PFSK-1 (cell line): ENCODE measurements at regions not wholly inside any gene's neighbourhood (a gene's known extent, or its start where the extent isn't known, plus 50 kb on each side); places are given as distances from the start of the nearest gene placed in this dataset.
A peak's percentile ranks its signal among the peaks of the same experiment; 100 is the strongest.

ENCODE experiments used
- FOXP2 ChIP-seq: optimal IDR thresholded peaks from 2 replicates; pipeline ENCODE3; 2011; ENCODE audit warnings: borderline replicate concordance, control low read depth, inconsistent platforms; ENCODE audit not compliant: insufficient read depth; ENCODE audit errors: extremely low read length, extremely low read depth
- POLR2AphosphoS5 ChIP-seq: IDR thresholded peaks from 2 replicates; pipeline ENCODE4 v1.6.1; 2012; ENCODE audit warnings: low read depth, mild to moderate bottlenecking, control low read depth, low read length, moderate library complexity
- SIN3A ChIP-seq: IDR thresholded peaks from 2 replicates; pipeline ENCODE4 v1.6.1; 2012; ENCODE audit warnings: mild to moderate bottlenecking, low read length, moderate library complexity, borderline replicate concordance; ENCODE audit not compliant: insufficient read depth
- TAF1 ChIP-seq: IDR thresholded peaks from 2 replicates; pipeline ENCODE4 v1.6.1; 2012; ENCODE audit warnings: low read length, control low read depth, borderline replicate concordance; ENCODE audit not compliant: insufficient read depth
- TF ChIP-seq, protein P1 (sequence below), 2 experiments: IDR thresholded peaks; 2 replicates each; pipeline versions ENCODE4 v1.6.1 to v1.8.0; 2011 to 2012; ENCODE audit warnings: low read depth in 2 of 2, low read length in 2 of 2, control low read depth in 1 of 2, inconsistent platforms in 1 of 2, mild to moderate bottlenecking in 1 of 2, moderate library complexity in 1 of 2; ENCODE audit not compliant: insufficient read depth in 1 of 2

DNA sequence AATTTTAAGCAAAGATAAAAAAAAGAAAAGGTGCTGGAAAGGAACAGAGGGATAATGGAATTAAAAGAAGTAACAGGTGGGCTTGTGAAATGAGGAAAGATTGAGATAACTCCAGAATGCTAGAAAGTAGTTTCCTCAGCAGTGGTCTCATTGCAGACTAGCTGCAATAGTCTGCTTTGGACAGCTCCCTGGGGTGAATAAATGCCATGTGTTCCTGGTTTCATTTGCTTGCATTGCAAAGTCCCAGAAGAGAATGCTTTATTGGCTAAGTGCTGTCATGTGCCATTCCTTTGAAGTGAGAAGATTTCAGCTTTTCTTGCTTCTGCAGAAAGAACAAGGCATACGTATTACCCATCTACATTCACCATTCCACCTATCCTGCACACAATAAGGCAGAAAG is 478.8 kb upstream of the RAG2 start:
- no peak for TF ChIP-seq TAF1
- TF ChIP-seq, protein P1, sequence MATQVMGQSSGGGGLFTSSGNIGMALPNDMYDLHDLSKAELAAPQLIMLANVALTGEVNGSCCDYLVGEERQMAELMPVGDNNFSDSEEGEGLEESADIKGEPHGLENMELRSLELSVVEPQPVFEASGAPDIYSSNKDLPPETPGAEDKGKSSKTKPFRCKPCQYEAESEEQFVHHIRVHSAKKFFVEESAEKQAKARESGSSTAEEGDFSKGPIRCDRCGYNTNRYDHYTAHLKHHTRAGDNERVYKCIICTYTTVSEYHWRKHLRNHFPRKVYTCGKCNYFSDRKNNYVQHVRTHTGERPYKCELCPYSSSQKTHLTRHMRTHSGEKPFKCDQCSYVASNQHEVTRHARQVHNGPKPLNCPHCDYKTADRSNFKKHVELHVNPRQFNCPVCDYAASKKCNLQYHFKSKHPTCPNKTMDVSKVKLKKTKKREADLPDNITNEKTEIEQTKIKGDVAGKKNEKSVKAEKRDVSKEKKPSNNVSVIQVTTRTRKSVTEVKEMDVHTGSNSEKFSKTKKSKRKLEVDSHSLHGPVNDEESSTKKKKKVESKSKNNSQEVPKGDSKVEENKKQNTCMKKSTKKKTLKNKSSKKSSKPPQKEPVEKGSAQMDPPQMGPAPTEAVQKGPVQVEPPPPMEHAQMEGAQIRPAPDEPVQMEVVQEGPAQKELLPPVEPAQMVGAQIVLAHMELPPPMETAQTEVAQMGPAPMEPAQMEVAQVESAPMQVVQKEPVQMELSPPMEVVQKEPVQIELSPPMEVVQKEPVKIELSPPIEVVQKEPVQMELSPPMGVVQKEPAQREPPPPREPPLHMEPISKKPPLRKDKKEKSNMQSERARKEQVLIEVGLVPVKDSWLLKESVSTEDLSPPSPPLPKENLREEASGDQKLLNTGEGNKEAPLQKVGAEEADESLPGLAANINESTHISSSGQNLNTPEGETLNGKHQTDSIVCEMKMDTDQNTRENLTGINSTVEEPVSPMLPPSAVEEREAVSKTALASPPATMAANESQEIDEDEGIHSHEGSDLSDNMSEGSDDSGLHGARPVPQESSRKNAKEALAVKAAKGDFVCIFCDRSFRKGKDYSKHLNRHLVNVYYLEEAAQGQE (IDR thresholded peaks at IDR 0.05; ENCODE audit: insufficient read depth in 1 of 2, low read depth in 2 of 2, low read length in 2 of 2), result peak; percentile 67 to 89

DNA sequence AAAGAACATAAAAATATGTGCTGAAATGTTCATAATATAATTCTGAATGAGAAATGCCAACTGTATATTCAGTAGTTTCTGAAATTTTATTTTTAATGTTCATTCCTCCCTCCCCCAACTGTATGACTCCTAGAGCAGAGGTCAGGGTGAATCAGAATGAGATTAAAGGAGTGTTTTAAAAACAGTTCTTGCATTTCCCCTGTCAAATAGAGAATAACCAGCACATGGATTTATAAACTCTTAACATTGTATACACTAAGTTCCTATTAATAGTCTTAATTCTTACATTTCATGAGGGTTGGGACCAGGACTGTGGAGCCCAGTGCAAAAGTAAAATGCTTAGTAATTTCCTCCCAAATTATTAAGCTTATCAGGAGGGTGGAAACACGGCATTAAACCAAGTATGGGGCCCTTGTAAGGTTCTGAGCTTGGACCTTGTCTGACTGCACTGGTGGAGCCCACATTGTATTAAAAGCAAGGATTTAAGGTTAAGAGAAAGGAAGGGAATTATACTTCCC is 474.6 kb upstream of the RAG2 start:
- TF ChIP-seq, protein P1 (IDR thresholded peaks at IDR 0.05; ENCODE audit: insufficient read depth in 1 of 2, low read depth in 2 of 2, low read length in 2 of 2), result no peak
- TF ChIP-seq SIN3A (no peak), FOXP2 (no peak), POLR2AphosphoS5 (no peak), TAF1 (no peak)

DNA sequence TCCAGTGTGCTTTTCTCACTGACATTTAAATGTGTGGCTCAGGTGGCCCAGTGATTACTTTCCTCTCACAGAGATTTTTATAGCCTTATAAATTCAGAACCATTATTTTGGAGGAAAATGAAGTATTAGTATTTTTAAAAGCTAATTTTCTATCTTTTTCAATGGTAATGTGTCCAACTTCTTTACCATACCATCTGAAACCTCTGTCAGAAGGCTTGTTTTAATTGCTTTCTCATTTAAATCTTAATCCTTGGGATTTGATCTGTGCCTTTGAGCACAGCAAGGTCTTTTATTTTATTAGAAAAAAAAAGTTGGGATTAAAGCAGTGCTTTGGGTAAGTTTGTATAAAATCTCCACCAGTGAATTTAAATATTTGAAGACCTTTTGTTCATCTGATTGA is 452.3 kb upstream of the RAG2 start:
- TF ChIP-seq, protein P1 (IDR thresholded peaks at IDR 0.05; ENCODE audit: insufficient read depth in 1 of 2, low read depth in 2 of 2, low read length in 2 of 2), result no peak
- TF ChIP-seq TAF1 (no peak), POLR2AphosphoS5 (no peak), SIN3A (no peak), FOXP2 (no peak)

DNA sequence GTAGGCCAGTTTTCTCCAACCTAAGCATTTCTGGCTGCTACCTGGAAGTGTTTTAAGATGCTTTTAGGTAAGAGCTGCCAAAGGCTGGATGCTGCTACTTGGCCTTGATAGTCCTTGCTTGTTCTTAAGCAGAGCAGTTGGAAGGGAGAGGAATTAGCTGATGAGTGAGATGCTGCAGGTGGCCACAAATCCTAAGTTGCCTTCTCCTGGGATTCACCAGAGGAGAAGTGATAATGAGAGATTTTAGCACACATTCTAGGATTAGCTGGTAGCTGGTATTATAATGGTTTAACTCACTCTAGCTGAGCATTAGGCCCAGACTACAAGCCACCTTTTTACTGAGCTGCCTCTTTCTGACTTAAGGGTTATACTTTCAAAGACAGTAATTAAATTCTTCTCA is 442.9 kb upstream of the RAG2 start:
- no peak for TF ChIP-seq POLR2AphosphoS5
- TF ChIP-seq SIN3A, result no peak
- no peak for TF ChIP-seq FOXP2
- TF ChIP-seq, protein P1 (IDR thresholded peaks at IDR 0.05; ENCODE audit: insufficient read depth in 1 of 2, low read depth in 2 of 2, low read length in 2 of 2), result no peak
- no peak for TF ChIP-seq TAF1

DNA sequence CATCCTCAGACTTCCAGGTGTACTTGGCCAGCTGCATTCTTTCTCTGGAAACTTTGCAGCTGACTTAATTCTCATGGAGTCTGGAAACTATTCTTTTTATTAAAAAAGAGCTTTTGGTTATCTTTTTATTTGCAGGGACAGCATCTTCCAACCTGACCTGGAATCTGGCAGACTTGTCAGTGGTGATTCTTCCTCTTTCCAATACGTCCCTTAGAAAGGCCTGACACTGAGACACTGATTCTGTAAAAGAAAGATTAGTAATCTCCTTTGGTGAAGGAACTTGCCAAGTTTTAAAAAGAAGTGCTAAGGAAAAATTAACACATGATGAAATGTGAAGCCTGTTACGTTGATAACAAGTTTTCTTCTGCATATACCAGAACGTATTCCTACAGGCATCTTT is 440.9 kb upstream of the RAG2 start:
- TF ChIP-seq TAF1 (no peak), FOXP2 (no peak), SIN3A (no peak)
- TF ChIP-seq, protein P1 (IDR thresholded peaks at IDR 0.05; ENCODE audit: insufficient read depth in 1 of 2, low read depth in 2 of 2, low read length in 2 of 2), result no peak
